Stimulated activated CD4-positive, alpha-beta T cell treated with anti-CD3 and anti-CD28 coated beads, Interleukin-4, amount 100 ng/mL, for 24 hours (primary cell): ENCODE measurements at regions not wholly inside any gene's neighbourhood (a gene's known extent, or its start where the extent isn't known, plus 50 kb on each side); places are given as distances from the start of the nearest gene placed in this dataset.

Experiments
- DNase-seq: peaks from one replicate; pipeline ENCODE4 v3.0.0-alpha.2; 2020

DNA sequence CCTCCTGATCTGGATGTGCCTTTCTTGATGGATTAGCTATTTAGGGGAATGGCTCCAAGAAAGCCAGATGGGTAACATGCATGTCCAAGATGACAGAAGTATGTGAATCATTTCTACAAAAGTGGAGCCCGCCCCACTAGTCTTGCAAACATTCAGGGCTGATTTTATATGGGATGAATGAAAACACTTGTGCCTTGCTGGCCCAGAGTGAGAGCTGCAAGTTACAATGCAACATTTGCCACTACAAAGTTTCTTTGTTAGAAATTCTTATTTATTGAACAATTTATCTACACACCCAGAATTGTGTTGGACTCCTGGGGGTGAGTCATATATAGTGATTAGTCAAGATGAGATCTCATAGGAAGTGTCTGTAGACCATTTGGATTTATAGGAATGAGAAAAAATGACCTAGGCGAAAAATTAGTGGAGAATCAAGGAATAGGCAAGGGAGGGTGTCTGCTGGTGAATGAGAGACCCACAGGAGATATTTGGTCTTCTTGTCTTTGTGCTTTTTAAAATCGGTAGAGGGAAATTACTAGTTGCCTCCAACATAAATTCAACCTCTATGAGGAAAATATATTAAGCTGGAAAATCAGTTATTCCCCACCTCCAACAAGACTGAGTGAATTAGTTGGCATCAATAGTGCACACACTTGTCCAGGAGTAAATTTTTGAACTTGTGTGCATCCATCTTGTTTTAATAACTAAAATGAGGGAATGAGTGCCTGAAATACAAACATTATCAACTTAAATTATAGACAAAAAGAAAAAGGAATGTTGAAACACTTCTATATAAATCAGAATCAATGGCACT lies 53.5 kb upstream of the DCBLD2 start:
- no peak for DNase-seq

DNA sequence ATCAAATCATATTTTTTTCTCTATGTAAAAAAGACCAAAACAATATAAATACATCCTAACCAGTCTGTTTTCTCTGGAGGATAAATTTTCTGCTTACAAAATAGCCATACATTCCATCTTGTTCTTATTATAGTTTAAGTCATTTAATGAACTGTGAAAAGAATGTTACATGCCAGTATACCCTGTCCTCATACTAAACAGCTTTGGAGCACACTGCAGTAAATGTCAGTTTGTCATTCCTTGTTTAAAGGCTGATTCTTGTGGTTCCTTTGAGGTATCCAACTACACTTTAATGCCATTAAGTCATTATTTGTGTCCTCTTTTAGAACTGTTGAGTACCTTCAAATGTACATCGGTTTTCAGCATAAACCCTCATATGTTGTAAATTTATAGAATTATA lies 52.7 kb upstream of the DCBLD2 start:
- no peak for DNase-seq

DNA sequence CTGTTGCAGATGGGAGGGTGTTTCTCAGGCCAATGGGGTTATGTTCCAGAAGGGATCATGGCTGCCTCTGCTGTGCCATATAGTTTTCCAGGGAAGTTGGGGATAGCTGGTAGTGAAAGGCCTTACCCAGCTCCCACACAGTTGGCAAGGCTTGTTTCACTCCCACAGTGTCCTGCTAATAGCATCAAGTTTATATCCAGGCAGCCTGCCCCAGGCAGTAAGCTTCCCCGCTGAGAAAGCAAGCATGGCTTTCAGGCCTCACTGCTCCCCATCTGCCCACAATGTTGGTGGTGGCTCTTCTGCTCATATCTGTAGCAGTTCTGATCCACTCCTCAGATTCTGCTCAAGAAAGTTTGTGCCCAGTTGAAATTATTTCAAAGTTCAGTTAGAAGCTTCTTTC lies 50.9 kb upstream of the DCBLD2 start:
- DNase-seq = no peak
